SK-N-SH (cell line): ENCODE measurements at regions not wholly inside any gene's neighbourhood (a gene's known extent, or its start where the extent isn't known, plus 50 kb on each side); places are given as distances from the start of the nearest gene placed in this dataset.

Experiments
- CTCF ChIA-PET: fragments of 300-600, 350-600 bp; formaldehyde crosslinking; extraction: SDS; loops from one replicate; lab custom pipeline; 2021; lab: Yijun Ruan, JAX
- POLR2A ChIA-PET: fragments of 350-600 bp; sonication (Branson Sonifier 250); formaldehyde crosslinking; extraction: SDS; loops from one replicate; lab custom pipeline; 2020; ENCODE audit warnings: antibody characterized with exemption, inconsistent platforms; lab: Yijun Ruan, JAX
- DNase-seq: peaks from one replicate; pipeline ENCODE4 v3.0.0; 2012
- H2AFZ ChIP-seq: fragments of 200-600 bp; sonication (generic); 2 replicates; pipeline ENCODE4 v1.8.1; 2016; ENCODE audit warnings: antibody characterized with exemption, mild to moderate bottlenecking, low read depth
- H3F3A ChIP-seq: fragments of 200-600 bp; sonication (generic); replicated peaks from 2 replicates; pipeline ENCODE3; 2016; ENCODE audit warnings: antibody characterized with exemption, mild to moderate bottlenecking; ENCODE audit not compliant: insufficient read depth
- H3K27ac ChIP-seq, 2 experiments: fragments of 200-500 bp in 1 of 2; fragments of 200-600 bp in 1 of 2; sonication (Bioruptor generic) in 1 of 2; sonication (generic), shearing (Covaris generic) in 1 of 2; 2 replicates each; pipeline versions ENCODE4 v1.5.1 to v1.6.1; 2014 to 2016; ENCODE audit warnings: low read depth in 2 of 2, inconsistent platforms in 1 of 2, low read length in 1 of 2, mild to moderate bottlenecking in 1 of 2, mixed read lengths in 1 of 2
- H3K27me3 ChIP-seq: fragments of 200-600 bp; sonication (generic), shearing (Covaris generic); 2 replicates; pipeline ENCODE4 v1.6.1; 2016; ENCODE audit warnings: mixed run types; ENCODE audit not compliant: insufficient read depth
- H3K36me3 ChIP-seq, 2 experiments: fragments of 200-500 bp in 1 of 2; fragments of 200-600 bp in 1 of 2; sonication (Bioruptor generic) in 1 of 2; sonication (generic) in 1 of 2; replicated peaks in 1 of 2; 2 replicates each; pipeline versions ENCODE3 to v1.5.1; 2014 to 2016; ENCODE audit warnings: low read length in 1 of 2, mild to moderate bottlenecking in 1 of 2; ENCODE audit not compliant: insufficient read depth in 2 of 2, control insufficient read depth in 1 of 2
- H3K4me1 ChIP-seq, 2 experiments: fragments of 200-500 bp in 1 of 2; fragments of 200-600 bp in 1 of 2; sonication (Bioruptor generic) in 1 of 2; sonication (generic), shearing (Covaris generic) in 1 of 2; 2 replicates each; pipeline versions ENCODE4 v1.5.1 to v1.6.1; 2014 to 2016; ENCODE audit warnings: low read depth in 1 of 2, low read length in 1 of 2, mixed run types in 1 of 2; ENCODE audit not compliant: insufficient read depth in 2 of 2, control insufficient read depth in 1 of 2
- H3K4me2 ChIP-seq: fragments of 200-600 bp; sonication (generic), shearing (Covaris generic); 2 replicates; pipeline ENCODE4 v1.6.1; 2017; ENCODE audit warnings: mixed run types
- H3K4me3 ChIP-seq, 2 experiments: fragments of 200-500 bp in 1 of 2; fragments of 200-600 bp in 1 of 2; sonication (Bioruptor generic) in 1 of 2; sonication (generic), shearing (Covaris generic) in 1 of 2; 2 replicates each; pipeline versions ENCODE4 v1.5.1 to v1.8.1; 2014 to 2016; ENCODE audit warnings: low read depth in 2 of 2, inconsistent platforms in 1 of 2, low read length in 1 of 2, mild to moderate bottlenecking in 1 of 2, mixed read lengths in 1 of 2, moderate library complexity in 1 of 2
- H3K79me2 ChIP-seq: fragments of 200-600 bp; sonication (generic); 2 replicates; pipeline ENCODE4 v1.8.1; 2017; ENCODE audit warnings: mild to moderate bottlenecking; ENCODE audit not compliant: insufficient read depth
- H3K9ac ChIP-seq: fragments of 200-600 bp; sonication (generic); 2 replicates; pipeline ENCODE4 v1.6.1; 2017; ENCODE audit warnings: mixed run types
- H3K9me2 ChIP-seq: fragments of 200-600 bp; sonication (generic); 2 replicates; pipeline ENCODE4 v1.6.1; 2017; ENCODE audit warnings: mixed run types
- H3K9me3 ChIP-seq: fragments of 200-600 bp; sonication (generic); 2 replicates; pipeline ENCODE4 v1.6.1; 2017; ENCODE audit warnings: mixed run types, mild to moderate bottlenecking, moderate library complexity
- H4K20me1 ChIP-seq: fragments of 200-600 bp; sonication (generic); 2 replicates; pipeline ENCODE4 v1.6.1; 2017; ENCODE audit warnings: mild to moderate bottlenecking, mixed run types; ENCODE audit not compliant: insufficient read depth
- ELF1 ChIP-seq: IDR thresholded peaks from 2 replicates; pipeline ENCODE4 v1.4.0; 2012
- EP300 ChIP-seq, 2 experiments: IDR thresholded peaks; 2 replicates each; pipeline versions ENCODE4 v1.4.0 to v1.6.1; 2012; ENCODE audit warnings: borderline replicate concordance in 1 of 2, low read depth in 1 of 2, low read length in 1 of 2
- EZH2phosphoT487 ChIP-seq: fragments of 200-600 bp; sonication (generic); IDR thresholded peaks from 2 replicates; pipeline ENCODE4 v1.6.1; 2017; ENCODE audit warnings: low read depth, mixed run types, mild to moderate bottlenecking, antibody characterized with exemption, moderate library complexity, borderline replicate concordance
- FOXJ3 ChIP-seq: sonication (generic); formaldehyde crosslinking; IDR thresholded peaks from 2 replicates; pipeline ENCODE4 v1.5.1; 2020; ENCODE audit warnings: mild to moderate bottlenecking, missing genetic modification reagents
- GATA2 ChIP-seq: sonication (generic); formaldehyde crosslinking; IDR thresholded peaks from 2 replicates; pipeline ENCODE4 v1.5.0; 2020; ENCODE audit warnings: mild to moderate bottlenecking, missing genetic modification reagents
- JUND ChIP-seq: IDR thresholded peaks from 2 replicates; pipeline ENCODE4 v1.4.0; 2012
- MEF2A ChIP-seq: IDR thresholded peaks from 2 replicates; pipeline ENCODE4 v1.4.0; 2012; ENCODE audit warnings: low read depth, borderline replicate concordance
- MXI1 ChIP-seq: IDR thresholded peaks from 2 replicates; pipeline ENCODE4 v1.6.1; 2012; ENCODE audit warnings: mild to moderate bottlenecking, low read depth, low read length, improper control_type of control experiment
- NFIC ChIP-seq: IDR thresholded peaks from 2 replicates; pipeline ENCODE4 v1.4.0; 2012; ENCODE audit warnings: borderline replicate concordance
- NRF1 ChIP-seq: IDR thresholded peaks from 2 replicates; pipeline ENCODE4 v1.6.1; 2012; ENCODE audit warnings: low read depth, mild to moderate bottlenecking, low read length
- POLR2AphosphoS5 ChIP-seq: IDR thresholded peaks from 2 replicates; pipeline ENCODE4 v1.6.1; 2012; ENCODE audit warnings: low read depth, low read length
- RCOR1 ChIP-seq: fragments of 150-350 bp; IDR thresholded peaks from 2 replicates; pipeline ENCODE4 v1.6.1; 2017; ENCODE audit warnings: antibody characterized with exemption, low read length
- RFX5 ChIP-seq: IDR thresholded peaks from 2 replicates; pipeline ENCODE4 v1.6.1; 2012; ENCODE audit warnings: mild to moderate bottlenecking, improper control_type of control experiment, low read length
- RXRA ChIP-seq: IDR thresholded peaks from 2 replicates; pipeline ENCODE4 v1.4.0; 2012; ENCODE audit warnings: low read depth, mild to moderate bottlenecking, borderline replicate concordance
- SMC3 ChIP-seq: IDR thresholded peaks from 2 replicates; pipeline ENCODE4 v1.6.1; 2012; ENCODE audit warnings: low read depth, low read length, improper control_type of control experiment
- TEAD4 ChIP-seq: IDR thresholded peaks from 2 replicates; pipeline ENCODE4 v1.4.0; 2012; ENCODE audit warnings: mild to moderate bottlenecking, borderline replicate concordance; ENCODE audit not compliant: insufficient read depth
- WGBS: methylation state at CpG from one replicate; pipeline ENCODE4 v1.1.6; 2017; ENCODE audit warnings: low lambda C conversion rate; 5-methylcytosine and 5-hydroxymethylcytosine counted together
- TF ChIP-seq, protein P1 (sequence below): IDR thresholded peaks from 2 replicates; pipeline ENCODE4 v1.6.1; 2012; ENCODE audit warnings: mild to moderate bottlenecking, low read depth, low read length, moderate library complexity
- TF ChIP-seq, protein P2 (sequence below): IDR thresholded peaks from 2 replicates; pipeline ENCODE4 v1.4.0; 2012; ENCODE audit warnings: low read depth, borderline replicate concordance
- TF ChIP-seq, protein P3 (sequence below): IDR thresholded peaks from 2 replicates; pipeline ENCODE4 v1.4.0; 2012; ENCODE audit warnings: low read depth
- TF ChIP-seq, protein P4 (sequence below): fragments of 150-350 bp; IDR thresholded peaks from 2 replicates; pipeline ENCODE4 v1.6.1; 2017; ENCODE audit warnings: antibody characterized with exemption, low read length, low read depth, borderline replicate concordance

DNA sequence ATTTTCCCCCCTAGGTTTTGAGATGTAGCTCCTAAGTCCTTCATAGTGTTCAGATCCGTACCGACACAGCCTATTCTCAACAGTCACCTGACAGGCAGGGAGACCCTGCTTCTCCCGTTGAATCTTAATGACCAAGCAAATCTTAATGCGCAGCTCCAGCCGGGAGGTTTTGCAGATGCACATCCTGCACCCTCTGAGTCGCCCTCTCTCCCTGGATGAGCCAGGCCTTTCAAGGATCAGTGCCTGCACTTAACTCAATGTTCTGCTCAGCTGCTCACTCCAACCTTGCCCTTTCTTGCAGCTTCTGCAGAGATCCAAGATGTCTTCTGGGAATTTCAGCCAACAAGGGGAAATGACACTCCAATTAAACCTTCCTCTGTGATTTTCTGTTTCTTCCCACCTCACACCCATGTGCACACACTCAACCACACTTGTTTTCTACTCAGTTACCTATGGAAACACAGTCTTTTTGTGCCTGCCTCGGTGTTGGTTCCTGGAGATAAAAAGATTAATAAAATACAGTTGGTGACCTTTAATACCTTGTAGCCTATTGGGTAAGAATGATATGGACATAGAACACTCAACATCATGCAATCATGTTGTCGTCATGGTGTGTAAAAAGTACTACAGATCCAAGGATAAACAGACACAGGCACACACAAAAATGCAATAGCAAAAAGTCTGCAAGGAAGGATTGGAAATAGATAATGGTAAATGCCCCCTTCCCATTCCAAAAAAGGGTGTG lies 76.9 kb upstream of the DYNLRB2 start (continued):
- TF ChIP-seq, protein P1, sequence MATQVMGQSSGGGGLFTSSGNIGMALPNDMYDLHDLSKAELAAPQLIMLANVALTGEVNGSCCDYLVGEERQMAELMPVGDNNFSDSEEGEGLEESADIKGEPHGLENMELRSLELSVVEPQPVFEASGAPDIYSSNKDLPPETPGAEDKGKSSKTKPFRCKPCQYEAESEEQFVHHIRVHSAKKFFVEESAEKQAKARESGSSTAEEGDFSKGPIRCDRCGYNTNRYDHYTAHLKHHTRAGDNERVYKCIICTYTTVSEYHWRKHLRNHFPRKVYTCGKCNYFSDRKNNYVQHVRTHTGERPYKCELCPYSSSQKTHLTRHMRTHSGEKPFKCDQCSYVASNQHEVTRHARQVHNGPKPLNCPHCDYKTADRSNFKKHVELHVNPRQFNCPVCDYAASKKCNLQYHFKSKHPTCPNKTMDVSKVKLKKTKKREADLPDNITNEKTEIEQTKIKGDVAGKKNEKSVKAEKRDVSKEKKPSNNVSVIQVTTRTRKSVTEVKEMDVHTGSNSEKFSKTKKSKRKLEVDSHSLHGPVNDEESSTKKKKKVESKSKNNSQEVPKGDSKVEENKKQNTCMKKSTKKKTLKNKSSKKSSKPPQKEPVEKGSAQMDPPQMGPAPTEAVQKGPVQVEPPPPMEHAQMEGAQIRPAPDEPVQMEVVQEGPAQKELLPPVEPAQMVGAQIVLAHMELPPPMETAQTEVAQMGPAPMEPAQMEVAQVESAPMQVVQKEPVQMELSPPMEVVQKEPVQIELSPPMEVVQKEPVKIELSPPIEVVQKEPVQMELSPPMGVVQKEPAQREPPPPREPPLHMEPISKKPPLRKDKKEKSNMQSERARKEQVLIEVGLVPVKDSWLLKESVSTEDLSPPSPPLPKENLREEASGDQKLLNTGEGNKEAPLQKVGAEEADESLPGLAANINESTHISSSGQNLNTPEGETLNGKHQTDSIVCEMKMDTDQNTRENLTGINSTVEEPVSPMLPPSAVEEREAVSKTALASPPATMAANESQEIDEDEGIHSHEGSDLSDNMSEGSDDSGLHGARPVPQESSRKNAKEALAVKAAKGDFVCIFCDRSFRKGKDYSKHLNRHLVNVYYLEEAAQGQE: no peak
- no peak for TF ChIP-seq GATA2 (CRISPR knock-in tag)
- no peak for TF ChIP-seq EZH2phosphoT487
- no peak for TF ChIP-seq MXI1
- TF ChIP-seq JUND: no peak
- TF ChIP-seq, all 33 proteins: peak for 0

DNA sequence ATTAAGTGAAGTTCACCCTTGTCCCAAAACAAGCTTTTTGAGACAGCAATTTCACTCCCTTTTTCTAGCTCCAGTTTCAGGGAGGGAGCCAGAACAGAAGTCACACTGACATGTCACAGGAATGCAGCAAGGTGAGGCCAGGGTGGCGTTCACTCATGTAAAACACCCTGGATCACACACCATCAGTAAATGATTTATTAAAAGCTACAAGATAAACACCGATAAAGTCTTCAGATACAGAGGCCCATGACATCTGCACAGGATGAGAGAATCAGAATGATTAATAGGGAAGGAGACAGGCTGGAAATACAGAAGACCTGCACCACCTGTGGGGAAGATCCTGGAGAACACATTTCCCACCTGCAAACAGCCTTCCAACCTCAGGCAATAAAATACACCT lies 77.5 kb upstream of the DYNLRB2 start:
- CTCF ChIA-PET: interaction anchor here (1.0 to 1.4 kb wide), 3 partner anchors 11 to 861 kb away, joined by 3 to 4 read pairs (median 3); no protein-coding TSS in a partner anchor
- TF ChIP-seq, protein P2, sequence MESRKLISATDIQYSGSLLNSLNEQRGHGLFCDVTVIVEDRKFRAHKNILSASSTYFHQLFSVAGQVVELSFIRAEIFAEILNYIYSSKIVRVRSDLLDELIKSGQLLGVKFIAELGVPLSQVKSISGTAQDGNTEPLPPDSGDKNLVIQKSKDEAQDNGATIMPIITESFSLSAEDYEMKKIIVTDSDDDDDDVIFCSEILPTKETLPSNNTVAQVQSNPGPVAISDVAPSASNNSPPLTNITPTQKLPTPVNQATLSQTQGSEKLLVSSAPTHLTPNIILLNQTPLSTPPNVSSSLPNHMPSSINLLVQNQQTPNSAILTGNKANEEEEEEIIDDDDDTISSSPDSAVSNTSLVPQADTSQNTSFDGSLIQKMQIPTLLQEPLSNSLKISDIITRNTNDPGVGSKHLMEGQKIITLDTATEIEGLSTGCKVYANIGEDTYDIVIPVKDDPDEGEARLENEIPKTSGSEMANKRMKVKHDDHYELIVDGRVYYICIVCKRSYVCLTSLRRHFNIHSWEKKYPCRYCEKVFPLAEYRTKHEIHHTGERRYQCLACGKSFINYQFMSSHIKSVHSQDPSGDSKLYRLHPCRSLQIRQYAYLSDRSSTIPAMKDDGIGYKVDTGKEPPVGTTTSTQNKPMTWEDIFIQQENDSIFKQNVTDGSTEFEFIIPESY: no peak
- TF ChIP-seq MEF2A (no peak), NRF1 (no peak), RCOR1 (no peak), RFX5 (no peak), MXI1 (no peak), RXRA (no peak), EZH2phosphoT487 (no peak), NFIC (no peak), FOXJ3 (CRISPR knock-in tag) (no peak), EP300 (IDR thresholded peaks at IDR 0.05; ENCODE audit: borderline replicate concordance in 1 of 2, low read depth in 1 of 2, low read length in 1 of 2) (no peak), ELF1 (no peak), TEAD4 (no peak), POLR2AphosphoS5 (no peak), SMC3 (no peak)
- TF ChIP-seq, protein P3, sequence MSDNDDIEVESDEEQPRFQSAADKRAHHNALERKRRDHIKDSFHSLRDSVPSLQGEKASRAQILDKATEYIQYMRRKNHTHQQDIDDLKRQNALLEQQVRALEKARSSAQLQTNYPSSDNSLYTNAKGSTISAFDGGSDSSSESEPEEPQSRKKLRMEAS: no peak
- TF ChIP-seq, protein P4, sequence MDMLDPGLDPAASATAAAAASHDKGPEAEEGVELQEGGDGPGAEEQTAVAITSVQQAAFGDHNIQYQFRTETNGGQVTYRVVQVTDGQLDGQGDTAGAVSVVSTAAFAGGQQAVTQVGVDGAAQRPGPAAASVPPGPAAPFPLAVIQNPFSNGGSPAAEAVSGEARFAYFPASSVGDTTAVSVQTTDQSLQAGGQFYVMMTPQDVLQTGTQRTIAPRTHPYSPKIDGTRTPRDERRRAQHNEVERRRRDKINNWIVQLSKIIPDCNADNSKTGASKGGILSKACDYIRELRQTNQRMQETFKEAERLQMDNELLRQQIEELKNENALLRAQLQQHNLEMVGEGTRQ: no peak
- TF ChIP-seq, all 33 proteins: peak for 0
- Histone ChIP-seq H3K9me2 (no peaks in the 10 kb centered on the region), H3K27ac (no peak overlapping the region), H4K20me1 (no peaks in the 10 kb centered on the region), H3K4me2 (no peak overlapping the region), H3K27me3 (no peaks in the 10 kb centered on the region), H3K4me3 (no peak overlapping the region), H3K36me3 (no peaks in the 10 kb centered on the region), H3F3A (no peaks in the 10 kb centered on the region), H2AFZ (no peak overlapping the region), H3K9me3 (no peaks in the 10 kb centered on the region), H3K9ac (no peak overlapping the region), H3K79me2 (no peaks in the 10 kb centered on the region), H3K4me1 (no peaks in the 10 kb centered on the region; a peak in 1 of 4 replicates)
- WGBS: 24% methylated on average over 2 of the region's 2 CpGs
- POLR2A ChIA-PET: no interaction called here
- no peak for DNase-seq
